ENCODE measurements at regions not wholly inside any gene's neighbourhood (a gene's known extent, or its start where the extent isn't known, plus 50 kb on each side); places are given as distances from the start of the nearest gene placed in this dataset.

GRCh38 chrX:145484740-145485139 lies 237.4 kb downstream of the SPANXN1 start:
- DNase-seq (ENCODE audit: low spot score) = no peak
- H3K4me1 ChIP-seq (ENCODE audit: control insufficient read depth in 4 of 4, insufficient read depth in 4 of 4, low read length in 3 of 4) = no peaks in the 10 kb centered on the region
- no peak overlapping the region for H3K27ac ChIP-seq (ENCODE audit: low read depth in 1 of 2, low read length in 2 of 2)
- no peak overlapping the region for H3K9ac ChIP-seq (ENCODE audit: low read depth in 1 of 2, low read length in 2 of 2)
- no peak for TF ChIP-seq NR2F2 (IDR thresholded peaks at IDR 0.05)
- H3K4me3 ChIP-seq (ENCODE audit: low read depth in 1 of 3, low read length in 3 of 3) = no peak overlapping the region
- no peaks in the 10 kb centered on the region for H3K27me3 ChIP-seq (ENCODE audit: control insufficient read depth in 4 of 4, insufficient read depth in 4 of 4, low read length in 3 of 4)
- no peaks in the 10 kb centered on the region for H3K9me3 ChIP-seq (ENCODE audit: control insufficient read depth in 4 of 4, low read length in 3 of 4)
- no peaks in the 10 kb centered on the region for H3K36me3 ChIP-seq (ENCODE audit: control insufficient read depth in 4 of 4, insufficient read depth in 3 of 4, low read depth in 1 of 4, low read length in 3 of 4)

GRCh38 chrX:145502670-145503069 lies 255.4 kb downstream of the SPANXN1 start:
- Histone ChIP-seq H3K4me1 (ENCODE audit: control insufficient read depth in 4 of 4, insufficient read depth in 4 of 4, low read length in 3 of 4) (no peaks in the 10 kb centered on the region), H3K9ac (ENCODE audit: low read depth in 1 of 2, low read length in 2 of 2) (no peak overlapping the region), H3K36me3 (ENCODE audit: control insufficient read depth in 4 of 4, insufficient read depth in 3 of 4, low read depth in 1 of 4, low read length in 3 of 4) (no peaks in the 10 kb centered on the region), H3K4me3 (ENCODE audit: low read depth in 1 of 3, low read length in 3 of 3) (no peak overlapping the region), H3K27me3 (ENCODE audit: control insufficient read depth in 4 of 4, insufficient read depth in 4 of 4, low read length in 3 of 4) (peaks cover 0 to 4% (median 0%) of the 10 kb centered on the region in 4 donors), H3K9me3 (ENCODE audit: control insufficient read depth in 4 of 4, low read length in 3 of 4) (no peaks in the 10 kb centered on the region), H3K27ac (ENCODE audit: low read depth in 1 of 2, low read length in 2 of 2) (no peak overlapping the region)
- DNase-seq (ENCODE audit: low spot score) = no peak
- no peak for TF ChIP-seq NR2F2 (IDR thresholded peaks at IDR 0.05)
- TF ChIP-seq FOXA1 (IDR thresholded peaks at IDR 0.05) = no peak
- TF ChIP-seq REST (IDR thresholded peaks at IDR 0.05) = no peak
- TF ChIP-seq, protein P1, sequence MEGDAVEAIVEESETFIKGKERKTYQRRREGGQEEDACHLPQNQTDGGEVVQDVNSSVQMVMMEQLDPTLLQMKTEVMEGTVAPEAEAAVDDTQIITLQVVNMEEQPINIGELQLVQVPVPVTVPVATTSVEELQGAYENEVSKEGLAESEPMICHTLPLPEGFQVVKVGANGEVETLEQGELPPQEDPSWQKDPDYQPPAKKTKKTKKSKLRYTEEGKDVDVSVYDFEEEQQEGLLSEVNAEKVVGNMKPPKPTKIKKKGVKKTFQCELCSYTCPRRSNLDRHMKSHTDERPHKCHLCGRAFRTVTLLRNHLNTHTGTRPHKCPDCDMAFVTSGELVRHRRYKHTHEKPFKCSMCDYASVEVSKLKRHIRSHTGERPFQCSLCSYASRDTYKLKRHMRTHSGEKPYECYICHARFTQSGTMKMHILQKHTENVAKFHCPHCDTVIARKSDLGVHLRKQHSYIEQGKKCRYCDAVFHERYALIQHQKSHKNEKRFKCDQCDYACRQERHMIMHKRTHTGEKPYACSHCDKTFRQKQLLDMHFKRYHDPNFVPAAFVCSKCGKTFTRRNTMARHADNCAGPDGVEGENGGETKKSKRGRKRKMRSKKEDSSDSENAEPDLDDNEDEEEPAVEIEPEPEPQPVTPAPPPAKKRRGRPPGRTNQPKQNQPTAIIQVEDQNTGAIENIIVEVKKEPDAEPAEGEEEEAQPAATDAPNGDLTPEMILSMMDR (IDR thresholded peaks at IDR 0.05; ENCODE audit: low read depth, low read length, missing input control) = no peak
- no peak for TF ChIP-seq EGR1 (IDR thresholded peaks at IDR 0.05; ENCODE audit: low read depth in 2 of 2)
- no peak for TF ChIP-seq HNF4A (conservative IDR thresholded peaks at IDR 0.05)
- no peak for TF ChIP-seq RAD21 (IDR thresholded peaks at IDR 0.05)
- no peak for TF ChIP-seq JUND (IDR thresholded peaks at IDR 0.05)
- whole genome bisulfite sequencing = 43% methylated on average over 4 of the region's 4 CpGs

DNA sequence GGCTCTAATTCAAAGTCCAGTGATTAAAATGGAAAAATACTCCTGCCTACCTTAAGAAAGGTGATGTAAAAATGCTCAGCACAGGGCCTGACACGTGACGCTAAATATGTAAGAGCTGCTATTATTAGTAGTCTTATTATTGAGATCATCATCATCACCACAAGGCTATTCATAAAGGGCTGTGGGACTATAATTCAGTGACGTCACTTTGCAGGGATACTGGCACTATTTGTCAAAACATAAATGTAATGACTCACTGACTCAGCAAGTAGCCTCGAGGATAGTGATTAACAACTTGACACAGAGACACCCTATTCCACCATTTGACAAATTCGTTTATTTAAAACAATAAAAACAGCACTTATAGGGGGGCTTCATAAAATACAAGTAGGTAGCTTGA lies 258.9 kb downstream of the SPANXN1 start:
- H3K27me3 ChIP-seq (ENCODE audit: control insufficient read depth in 4 of 4, insufficient read depth in 4 of 4, low read length in 3 of 4) = peaks cover 0 to 4% (median 0%) of the 10 kb centered on the region in 4 donors
- WGBS = 70% methylated on average over 5 of the region's 5 CpGs
- H3K27ac ChIP-seq (ENCODE audit: low read depth in 1 of 2, low read length in 2 of 2) = no peak overlapping the region
- DNase-seq (ENCODE audit: low spot score) = no peak
- no peaks in the 10 kb centered on the region for H3K36me3 ChIP-seq (ENCODE audit: control insufficient read depth in 4 of 4, insufficient read depth in 3 of 4, low read depth in 1 of 4, low read length in 3 of 4)
- H3K4me3 ChIP-seq (ENCODE audit: low read depth in 1 of 3, low read length in 3 of 3) = no peak overlapping the region
- H3K9ac ChIP-seq (ENCODE audit: low read depth in 1 of 2, low read length in 2 of 2) = no peak overlapping the region
- peaks cover 0 to 5% (median 2%) of the 10 kb centered on the region in 4 donors for H3K9me3 ChIP-seq (ENCODE audit: control insufficient read depth in 4 of 4, low read length in 3 of 4)
- no peaks in the 10 kb centered on the region for H3K4me1 ChIP-seq (ENCODE audit: control insufficient read depth in 4 of 4, insufficient read depth in 4 of 4, low read length in 3 of 4)
- TF ChIP-seq, protein P2, sequence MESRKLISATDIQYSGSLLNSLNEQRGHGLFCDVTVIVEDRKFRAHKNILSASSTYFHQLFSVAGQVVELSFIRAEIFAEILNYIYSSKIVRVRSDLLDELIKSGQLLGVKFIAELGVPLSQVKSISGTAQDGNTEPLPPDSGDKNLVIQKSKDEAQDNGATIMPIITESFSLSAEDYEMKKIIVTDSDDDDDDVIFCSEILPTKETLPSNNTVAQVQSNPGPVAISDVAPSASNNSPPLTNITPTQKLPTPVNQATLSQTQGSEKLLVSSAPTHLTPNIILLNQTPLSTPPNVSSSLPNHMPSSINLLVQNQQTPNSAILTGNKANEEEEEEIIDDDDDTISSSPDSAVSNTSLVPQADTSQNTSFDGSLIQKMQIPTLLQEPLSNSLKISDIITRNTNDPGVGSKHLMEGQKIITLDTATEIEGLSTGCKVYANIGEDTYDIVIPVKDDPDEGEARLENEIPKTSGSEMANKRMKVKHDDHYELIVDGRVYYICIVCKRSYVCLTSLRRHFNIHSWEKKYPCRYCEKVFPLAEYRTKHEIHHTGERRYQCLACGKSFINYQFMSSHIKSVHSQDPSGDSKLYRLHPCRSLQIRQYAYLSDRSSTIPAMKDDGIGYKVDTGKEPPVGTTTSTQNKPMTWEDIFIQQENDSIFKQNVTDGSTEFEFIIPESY (IDR thresholded peaks at IDR 0.05) = no peak
- TF ChIP-seq FOXA2 (IDR thresholded peaks at IDR 0.05) (no peak), YY1 (IDR thresholded peaks at IDR 0.05) (no peak), JUND (IDR thresholded peaks at IDR 0.05) (no peak), SP1 (IDR thresholded peaks at IDR 0.05) (no peak), TAF1 (conservative IDR thresholded peaks at IDR 0.05) (no peak), RXRA (IDR thresholded peaks at IDR 0.05) (no peak), REST (IDR thresholded peaks at IDR 0.05) (no peak), GABPA (IDR thresholded peaks at IDR 0.05 in 1 of 2, conservative IDR thresholded peaks at IDR 0.05 in 1 of 2) (no peak), HNF4A (conservative IDR thresholded peaks at IDR 0.05) (no peak), RAD21 (IDR thresholded peaks at IDR 0.05) (no peak)
- TF ChIP-seq, protein P1 (IDR thresholded peaks at IDR 0.05; ENCODE audit: low read depth, low read length, missing input control) = no peak
